HepG2 (cell line): ENCODE measurements at regions not wholly inside any gene's neighbourhood (a gene's known extent, or its start where the extent isn't known, plus 50 kb on each side); places are given as distances from the start of the nearest gene placed in this dataset.

ENCODE experiments used
- ATAC-seq: fragments of 200-7000 bp; cut with Tn5 transposase; 3 replicates; pipeline ENCODE4 v1.9.1; 2020; ENCODE audit warnings: mild to moderate bottlenecking, moderate library complexity
- BruUV-seq: library from RNA; stranded (reverse); fragments of 400-500 nt; replicated peaks from 2 replicates; lab custom pipeline; 2021; lab: Mats Ljungman, UMichigan
- CTCF ChIA-PET: fragments of 300-600 bp; formaldehyde crosslinking; extraction: SDS; loops from one replicate; lab custom pipeline; 2021; ENCODE audit warnings: low total read pairs, inconsistent platforms, low intra/inter-chr PET ratio; lab: Yijun Ruan, JAX
- POLR2A ChIA-PET: fragments of 350-600 bp; sonication (Branson Sonifier 250); formaldehyde crosslinking; loops from one replicate; lab custom pipeline; 2020; ENCODE audit warnings: antibody characterized with exemption, inconsistent platforms; lab: Yijun Ruan, JAX
- DNase-seq: peaks from one replicate; pipeline ENCODE4 v3.0.0-alpha.2; 2015; ENCODE audit warnings: low spot score
- FAIRE-seq: peaks from 3 replicates; lab custom pipeline; 2011; peaks lifted over from hg19 to GRCh38; lab: Jason Lieb, UNC
- H2AFZ ChIP-seq: one replicate; pipeline ENCODE4 v1.6.1; 2011; ENCODE audit warnings: low read length, inconsistent platforms
- H3K27ac ChIP-seq: fragments of 300-600 bp; 3 replicates; pipeline ENCODE4 v1.8.0; 2011; ENCODE audit warnings: mixed run types, mild to moderate bottlenecking, mixed read lengths, low read length, inconsistent platforms; ENCODE audit not compliant: insufficient read depth; ENCODE audit errors: extremely low read length
- H3K27me3 ChIP-seq, 2 experiments: fragments of 200-600 bp in 1 of 2; 2 replicates in 1 of 2; 3 replicates in 1 of 2; pipeline versions ENCODE4 v1.6.0 to v1.8.0; 2011; ENCODE audit warnings: low read length in 2 of 2, mild to moderate bottlenecking in 2 of 2, moderate library complexity in 2 of 2, inconsistent platforms in 1 of 2; ENCODE audit not compliant: insufficient read depth in 2 of 2, control insufficient read depth in 1 of 2
- H3K36me3 ChIP-seq, 2 experiments: fragments of 200-600 bp in 1 of 2; replicated peaks in 1 of 2; 2 replicates in 1 of 2; 3 replicates in 1 of 2; pipeline versions ENCODE4 v1.5.1 to v1.8.0; 2011; ENCODE audit warnings: low read length in 2 of 2, inconsistent platforms in 1 of 2; ENCODE audit not compliant: insufficient read depth in 2 of 2, control insufficient read depth in 1 of 2
- H3K4me1 ChIP-seq: 2 replicates; pipeline ENCODE4 v1.5.1; 2012; ENCODE audit warnings: low read length, inconsistent platforms; ENCODE audit not compliant: insufficient read depth
- H3K4me2 ChIP-seq: 2 replicates; pipeline ENCODE4 v1.6.0; 2011; ENCODE audit warnings: low read depth, low read length, inconsistent platforms
- H3K4me3 ChIP-seq, 3 experiments: fragments of 200-600 bp in 1 of 3; sonication (generic), shearing (Covaris generic) in 1 of 3; replicated peaks in 1 of 3; 2 replicates each; pipeline ENCODE4 v1.5.1; 2011 to 2016; ENCODE audit warnings: low read length in 3 of 3, inconsistent platforms in 2 of 3, low read depth in 2 of 3, mild to moderate bottlenecking in 2 of 3, control low read depth in 1 of 3, mixed read lengths in 1 of 3; ENCODE audit not compliant: insufficient read depth in 1 of 3
- H3K79me2 ChIP-seq: one replicate; pipeline ENCODE4 v1.6.1; 2011; ENCODE audit warnings: low read length, inconsistent platforms; ENCODE audit not compliant: insufficient read depth
- H3K9ac ChIP-seq: 2 replicates; pipeline ENCODE4 v1.6.0; 2011; ENCODE audit warnings: mild to moderate bottlenecking, low read depth, low read length, inconsistent platforms; ENCODE audit not compliant: insufficient read depth
- H3K9me3 ChIP-seq: 2 replicates; pipeline ENCODE4 v1.5.1; 2012; ENCODE audit warnings: mild to moderate bottlenecking, low read length
- H4K20me1 ChIP-seq: 2 replicates; pipeline ENCODE4 v1.6.0; 2011; ENCODE audit warnings: inconsistent platforms, mild to moderate bottlenecking, low read length, moderate library complexity; ENCODE audit not compliant: insufficient read depth
- ELF4 ChIP-seq: sonication (generic); formaldehyde crosslinking; IDR thresholded peaks from 2 replicates; pipeline ENCODE4 v1.5.0; 2020; ENCODE audit warnings: missing genetic modification reagents, mild to moderate bottlenecking, moderate library complexity, borderline replicate concordance
- KLF11 ChIP-seq: IDR thresholded peaks from 2 replicates; pipeline ENCODE4 v1.6.1; 2016; ENCODE audit warnings: missing compliant biosample characterization
- POGZ ChIP-seq: sonication (generic); formaldehyde crosslinking; IDR thresholded peaks from 2 replicates; pipeline ENCODE4 v1.4.0; 2020; ENCODE audit warnings: mild to moderate bottlenecking, missing genetic modification reagents
- REXO4 ChIP-seq: sonication (generic); formaldehyde crosslinking; IDR thresholded peaks from 2 replicates; pipeline ENCODE4 v1.8.0; 2022; ENCODE audit warnings: missing genetic modification reagents, mild to moderate bottlenecking, borderline replicate concordance
- TOE1 ChIP-seq: sonication (generic); formaldehyde crosslinking; IDR thresholded peaks from 2 replicates; pipeline ENCODE4 v1.4.0; 2020; ENCODE audit warnings: mild to moderate bottlenecking, missing genetic modification reagents
- ZFP36L2 ChIP-seq: sonication (generic); formaldehyde crosslinking; IDR thresholded peaks from 2 replicates; pipeline ENCODE4 v1.4.0; 2020; ENCODE audit warnings: missing genetic modification reagents
- ZSCAN29 ChIP-seq: sonication (generic); formaldehyde crosslinking; conservative IDR thresholded peaks from 2 replicates; pipeline ENCODE4 v1.4.0; 2020; ENCODE audit warnings: mild to moderate bottlenecking, missing genetic modification reagents
- WGBS: methylation state at CpG from one replicate; pipeline ENCODE4 v1.1.6; 2017; ENCODE audit warnings: low lambda C conversion rate; 5-methylcytosine and 5-hydroxymethylcytosine counted together
- in situ Hi-C: cut with HindIII; loops from 2 replicates; pipeline ENCODE4 v1.10.0; 2017; ENCODE audit warnings: low pct_unique_long_range_greater_than_20kb; ENCODE audit not compliant: extremely low pct_ligation_motif_present
- intact Hi-C: fragments of 100-400 bp; cut with micrococcal nuclease; formaldehyde crosslinking; loops from one replicate; pipeline ENCODE4 v1.10.0; 2022; ENCODE audit not compliant: unreplicated experiment
- TF ChIP-seq, protein P1 (sequence below): sonication (generic); formaldehyde crosslinking; IDR thresholded peaks from 2 replicates; pipeline ENCODE4 v1.4.0; 2020; ENCODE audit warnings: missing genetic modification reagents, borderline replicate concordance
- TF ChIP-seq, protein P2 (sequence below): sonication (generic); formaldehyde crosslinking; conservative IDR thresholded peaks from 2 replicates; pipeline ENCODE4 v1.4.0; 2020; ENCODE audit warnings: missing genetic modification reagents
- TF ChIP-seq, protein P3 (sequence below): sonication (generic); formaldehyde crosslinking; IDR thresholded peaks from 2 replicates; pipeline ENCODE4 v1.5.0; 2020; ENCODE audit warnings: missing genetic modification reagents

- intact Hi-C loops, result no loop called here
- no peaks in the 10 kb centered on the region for H3K4me1 ChIP-seq
- no peak for TF ChIP-seq POGZ (CRISPR knock-in tag)
- TF ChIP-seq, protein P1, sequence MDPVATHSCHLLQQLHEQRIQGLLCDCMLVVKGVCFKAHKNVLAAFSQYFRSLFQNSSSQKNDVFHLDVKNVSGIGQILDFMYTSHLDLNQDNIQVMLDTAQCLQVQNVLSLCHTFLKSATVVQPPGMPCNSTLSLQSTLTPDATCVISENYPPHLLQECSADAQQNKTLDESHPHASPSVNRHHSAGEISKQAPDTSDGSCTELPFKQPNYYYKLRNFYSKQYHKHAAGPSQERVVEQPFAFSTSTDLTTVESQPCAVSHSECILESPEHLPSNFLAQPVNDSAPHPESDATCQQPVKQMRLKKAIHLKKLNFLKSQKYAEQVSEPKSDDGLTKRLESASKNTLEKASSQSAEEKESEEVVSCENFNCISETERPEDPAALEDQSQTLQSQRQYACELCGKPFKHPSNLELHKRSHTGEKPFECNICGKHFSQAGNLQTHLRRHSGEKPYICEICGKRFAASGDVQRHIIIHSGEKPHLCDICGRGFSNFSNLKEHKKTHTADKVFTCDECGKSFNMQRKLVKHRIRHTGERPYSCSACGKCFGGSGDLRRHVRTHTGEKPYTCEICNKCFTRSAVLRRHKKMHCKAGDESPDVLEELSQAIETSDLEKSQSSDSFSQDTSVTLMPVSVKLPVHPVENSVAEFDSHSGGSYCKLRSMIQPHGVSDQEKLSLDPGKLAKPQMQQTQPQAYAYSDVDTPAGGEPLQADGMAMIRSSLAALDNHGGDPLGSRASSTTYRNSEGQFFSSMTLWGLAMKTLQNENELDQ, result no peak
- TF ChIP-seq, protein P2, sequence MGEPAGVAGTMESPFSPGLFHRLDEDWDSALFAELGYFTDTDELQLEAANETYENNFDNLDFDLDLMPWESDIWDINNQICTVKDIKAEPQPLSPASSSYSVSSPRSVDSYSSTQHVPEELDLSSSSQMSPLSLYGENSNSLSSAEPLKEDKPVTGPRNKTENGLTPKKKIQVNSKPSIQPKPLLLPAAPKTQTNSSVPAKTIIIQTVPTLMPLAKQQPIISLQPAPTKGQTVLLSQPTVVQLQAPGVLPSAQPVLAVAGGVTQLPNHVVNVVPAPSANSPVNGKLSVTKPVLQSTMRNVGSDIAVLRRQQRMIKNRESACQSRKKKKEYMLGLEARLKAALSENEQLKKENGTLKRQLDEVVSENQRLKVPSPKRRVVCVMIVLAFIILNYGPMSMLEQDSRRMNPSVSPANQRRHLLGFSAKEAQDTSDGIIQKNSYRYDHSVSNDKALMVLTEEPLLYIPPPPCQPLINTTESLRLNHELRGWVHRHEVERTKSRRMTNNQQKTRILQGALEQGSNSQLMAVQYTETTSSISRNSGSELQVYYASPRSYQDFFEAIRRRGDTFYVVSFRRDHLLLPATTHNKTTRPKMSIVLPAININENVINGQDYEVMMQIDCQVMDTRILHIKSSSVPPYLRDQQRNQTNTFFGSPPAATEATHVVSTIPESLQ (CRISPR knock-in tag), result no peak
- TF ChIP-seq ELF4 (CRISPR knock-in tag), result no peak
- TF ChIP-seq KLF11 (CRISPR knock-in tag), result no peak
- TF ChIP-seq, protein P3, sequence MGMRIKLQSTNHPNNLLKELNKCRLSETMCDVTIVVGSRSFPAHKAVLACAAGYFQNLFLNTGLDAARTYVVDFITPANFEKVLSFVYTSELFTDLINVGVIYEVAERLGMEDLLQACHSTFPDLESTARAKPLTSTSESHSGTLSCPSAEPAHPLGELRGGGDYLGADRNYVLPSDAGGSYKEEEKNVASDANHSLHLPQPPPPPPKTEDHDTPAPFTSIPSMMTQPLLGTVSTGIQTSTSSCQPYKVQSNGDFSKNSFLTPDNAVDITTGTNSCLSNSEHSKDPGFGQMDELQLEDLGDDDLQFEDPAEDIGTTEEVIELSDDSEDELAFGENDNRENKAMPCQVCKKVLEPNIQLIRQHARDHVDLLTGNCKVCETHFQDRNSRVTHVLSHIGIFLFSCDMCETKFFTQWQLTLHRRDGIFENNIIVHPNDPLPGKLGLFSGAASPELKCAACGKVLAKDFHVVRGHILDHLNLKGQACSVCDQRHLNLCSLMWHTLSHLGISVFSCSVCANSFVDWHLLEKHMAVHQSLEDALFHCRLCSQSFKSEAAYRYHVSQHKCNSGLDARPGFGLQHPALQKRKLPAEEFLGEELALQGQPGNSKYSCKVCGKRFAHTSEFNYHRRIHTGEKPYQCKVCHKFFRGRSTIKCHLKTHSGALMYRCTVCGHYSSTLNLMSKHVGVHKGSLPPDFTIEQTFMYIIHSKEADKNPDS, result no peak
- TF ChIP-seq REXO4 (CRISPR knock-in tag), result no peak
- no peak for TF ChIP-seq TOE1 (CRISPR knock-in tag)
- TF ChIP-seq ZSCAN29 (CRISPR knock-in tag), result no peak
- no peak for TF ChIP-seq ZFP36L2 (CRISPR knock-in tag)
- TF ChIP-seq, all 625 proteins: peak for 0
- FAIRE-seq (no peak), ATAC-seq (no peak), DNase-seq (no peak)
- no peak overlapping the region for H3K27ac ChIP-seq
- no peaks in the 10 kb centered on the region for H4K20me1 ChIP-seq
- H3K4me3 ChIP-seq, result no peak overlapping the region
- H2AFZ ChIP-seq, result no peak overlapping the region
- POLR2A ChIA-PET, result no interaction called here
- no peaks in the 10 kb centered on the region for H3K9me3 ChIP-seq
- in situ Hi-C loops, result no loop called here
- H3K36me3 ChIP-seq, result no peaks in the 10 kb centered on the region
- WGBS, result 29% methylated on average over 4 of the region's 8 CpGs
- no peak overlapping the region for H3K4me2 ChIP-seq
- no peak overlapping the region for H3K9ac ChIP-seq
- no peaks in the 10 kb centered on the region for H3K79me2 ChIP-seq
- no peaks in the 10 kb centered on the region for H3K27me3 ChIP-seq
- CTCF ChIA-PET, result no interaction called here
- no TSS peak for BruUV-seq
Observed at GRCh38 chr5:54829102-54829501, 156.3 kb downstream of the ESM1 start.
